ENCODE measurements at regions not wholly inside any gene's neighbourhood (a gene's known extent, or its start where the extent isn't known, plus 50 kb on each side); places are given as distances from the start of the nearest gene placed in this dataset.

GRCh38 chr6:56716229-56716628, 73.5 kb upstream of the DST start:
- ChIA-PET CTCF (interaction anchor here (1.0 to 11.1 kb wide), 4 partner anchors 10 to 239 kb away, joined by 3 to 468 read pairs (median 55); partner anchors contain the start of gene BEND6), POLR2A (interaction anchor here (0.6 to 1.4 kb wide), 4 partner anchors 10 to 149 kb away, joined by 3 to 4 read pairs (median 3); no protein-coding TSS in a partner anchor), SMC1A (ENCODE audit: uncharacterized antibody, unreplicated experiment) (interaction anchor here (0.7 to 13.2 kb wide), 9 partner anchors 9 to 135 kb away, joined by 3 to 396 read pairs (median 3); no protein-coding TSS in a partner anchor), RAD21 (ENCODE audit: unreplicated experiment) (interaction anchor here (0.6 to 10.4 kb wide), 4 partner anchors 14 to 133 kb away, joined by 3 to 276 read pairs (median 96); no protein-coding TSS in a partner anchor)
- peaks cover 10% of the 10 kb centered on the region for H3K9me3 ChIP-seq (replicated peaks; ENCODE audit: control insufficient read depth, insufficient read depth, low read length)
- H3K79me2 ChIP-seq (ENCODE audit: control insufficient read depth, insufficient read depth, low read length) = peaks cover 42% of the 10 kb centered on the region
- ATAC-seq (no peak), FAIRE-seq (no peak), DNase-seq (ENCODE audit: low read depth, low spot score) (no peak)
- H3K4me1 ChIP-seq (ENCODE audit: control insufficient read depth, insufficient read depth, low read length) = peaks cover 18% of the 10 kb centered on the region
- intact Hi-C loops (cut with micrococcal nuclease; ENCODE audit: unreplicated experiment) (no loop called here), in situ Hi-C loops (cut with MboI) (loop anchor here (5.0 kb wide), 1 partner anchor 131 kb away; no protein-coding TSS in a partner anchor)
- no peak for TF ChIP-seq MXI1 (IDR thresholded peaks at IDR 0.05; ENCODE audit: low read depth, low read length)
- 0 out of 2 replicates have a peak, but pooled peaks have one; percentile 2 for TF ChIP-seq SMC3 (IDR thresholded peaks at IDR 0.05; ENCODE audit: borderline replicate concordance, low read length)
- no peaks in the 10 kb centered on the region for H4K20me1 ChIP-seq (ENCODE audit: control insufficient read depth, insufficient read depth)
- WGBS (ENCODE audit: insufficient coverage, insufficient replicate concordance, low lambda C conversion rate, missing lambda C conversion rate) = 80% methylated on average over 3 of the region's 3 CpGs
- H3K4me2 ChIP-seq (ENCODE audit: control insufficient read depth, insufficient read depth) = no peak overlapping the region
- H3K4me3 ChIP-seq = no peak overlapping the region
- no peaks in the 10 kb centered on the region for H3K27me3 ChIP-seq (replicated peaks in 1 of 2; ENCODE audit: control insufficient read depth in 2 of 2, insufficient read depth in 2 of 2, low read length in 1 of 2)
- no peak overlapping the region for H3K27ac ChIP-seq (ENCODE audit: control insufficient read depth, insufficient read depth)
- H3K36me3 ChIP-seq (ENCODE audit: control insufficient read depth in 2 of 2, insufficient read depth in 2 of 2, low read length in 1 of 2) = no peaks in the 10 kb centered on the region; a peak in 1 of 4 replicates
- H3K9ac ChIP-seq (ENCODE audit: control insufficient read depth, insufficient read depth, low read length) = no peak overlapping the region
- BruUV-seq (replicated peaks) = no TSS peak
- no peak overlapping the region for H2AFZ ChIP-seq (ENCODE audit: control insufficient read depth, low read depth, low read length)

GRCh38 chr6:56715741-56716140, 73.1 kb upstream of the DST start:
- no peak overlapping the region for H2AFZ ChIP-seq (ENCODE audit: control insufficient read depth, low read depth, low read length)
- no peaks in the 10 kb centered on the region; a peak in 1 of 4 replicates for H3K36me3 ChIP-seq (ENCODE audit: control insufficient read depth in 2 of 2, insufficient read depth in 2 of 2, low read length in 1 of 2)
- no TSS peak for BruUV-seq (replicated peaks)
- SMC1A ChIA-PET (ENCODE audit: uncharacterized antibody, unreplicated experiment) = interaction anchor here (0.7 to 13.2 kb wide), 10 partner anchors 10 to 136 kb away, joined by 3 to 396 read pairs (median 3); no protein-coding TSS in a partner anchor
- intact Hi-C loops (cut with micrococcal nuclease; ENCODE audit: unreplicated experiment) = no loop called here
- H3K4me2 ChIP-seq (ENCODE audit: control insufficient read depth, insufficient read depth) = no peak overlapping the region
- POLR2A ChIA-PET = interaction anchor here (1.0 to 1.4 kb wide), 3 partner anchors 10 to 136 kb away, joined by 3 read pairs; no protein-coding TSS in a partner anchor
- peaks cover 45% of the 10 kb centered on the region for H3K79me2 ChIP-seq (ENCODE audit: control insufficient read depth, insufficient read depth, low read length)
- 71% methylated on average over 3 of the region's 3 CpGs for WGBS (ENCODE audit: insufficient coverage, insufficient replicate concordance, low lambda C conversion rate, missing lambda C conversion rate)
- H3K27ac ChIP-seq (ENCODE audit: control insufficient read depth, insufficient read depth) = no peak overlapping the region
- no peak overlapping the region for H3K9ac ChIP-seq (ENCODE audit: control insufficient read depth, insufficient read depth, low read length)
- ATAC-seq (no peak), DNase-seq (ENCODE audit: low read depth, low spot score) (no peak), FAIRE-seq (no peak)
- no peaks in the 10 kb centered on the region for H4K20me1 ChIP-seq (ENCODE audit: control insufficient read depth, insufficient read depth)
- RAD21 ChIA-PET (ENCODE audit: unreplicated experiment) = interaction anchor here (0.6 to 10.4 kb wide), 5 partner anchors 14 to 133 kb away, joined by 3 to 276 read pairs (median 11); no protein-coding TSS in a partner anchor
- no peak overlapping the region for H3K4me3 ChIP-seq
- H3K4me1 ChIP-seq (ENCODE audit: control insufficient read depth, insufficient read depth, low read length) = peaks cover 18% of the 10 kb centered on the region
- H3K27me3 ChIP-seq (replicated peaks in 1 of 2; ENCODE audit: control insufficient read depth in 2 of 2, insufficient read depth in 2 of 2, low read length in 1 of 2) = no peaks in the 10 kb centered on the region
- in situ Hi-C loops (cut with MboI) = loop anchor here (5.0 kb wide), 1 partner anchor 132 kb away; no protein-coding TSS in a partner anchor
- CTCF ChIA-PET = interaction anchor here (0.9 to 11.1 kb wide), 5 partner anchors 11 to 240 kb away, joined by 3 to 468 read pairs (median 5); partner anchors contain the start of gene BEND6
- peaks cover 10% of the 10 kb centered on the region for H3K9me3 ChIP-seq (replicated peaks; ENCODE audit: control insufficient read depth, insufficient read depth, low read length)
- TF ChIP-seq PBX3 (IDR thresholded peaks at IDR 0.05; ENCODE audit: insufficient replicate concordance, low read depth, low read length) (no peak), BACH1 (IDR thresholded peaks at IDR 0.05; ENCODE audit: borderline replicate concordance) (no peak), NKRF (conservative IDR thresholded peaks at IDR 0.05) (no peak), ZNF622 (IDR thresholded peaks at IDR 0.05) (no peak), RFX5 (IDR thresholded peaks at IDR 0.05; ENCODE audit: low read depth, low read length) (no peak), NR2C1 (IDR thresholded peaks at IDR 0.05) (no peak), CTCF (IDR thresholded peaks at IDR 0.05 in 2 of 3, conservative IDR thresholded peaks at IDR 0.05 in 1 of 3; ENCODE audit: control insufficient read depth in 2 of 3, extremely low read depth in 1 of 3, insufficient read depth in 1 of 3, low read depth in 3 of 3, low read length in 3 of 3) (no peak)
